ENCODE measurements at regions not wholly inside any gene's neighbourhood (a gene's known extent, or its start where the extent isn't known, plus 50 kb on each side); places are given as distances from the start of the nearest gene placed in this dataset.
"Not testable (repeated sequence)": the region's sequence is repeated elsewhere in the genome, so short reads cannot be mapped to it uniquely, and the experiment has no call there.

GRCh38 chr14:95818581-95818980, 58.1 kb upstream of the TUNAR start:
- no peak for DNase-seq

- DNase-seq = no peak
Observed at GRCh38 chr14:95817271-95817670, 59.4 kb upstream of the TUNAR start.

- no peak for DNase-seq
Observed at GRCh38 chr14:95816539-95816938, 60.1 kb upstream of the TUNAR start.

GRCh38 chr14:95815226-95815690, 61.4 kb upstream of the TUNAR start:
- DNase-seq = no peak

- DNase-seq = no peak
Observed at GRCh38 chr14:95814363-95815225, 62.0 kb upstream of the TUNAR start.

GRCh38 chr14:95811813-95812212, 64.8 kb upstream of the TUNAR start:
- DNase-seq = no peak

- no peak for DNase-seq
Observed at GRCh38 chr14:95808371-95808770, 68.3 kb upstream of the TUNAR start.

GRCh38 chr14:95796788-95797187, 79.8 kb upstream of the TUNAR start:
- no peak for DNase-seq

- DNase-seq = no peak
Observed at GRCh38 chr14:95787941-95788340, 74.0 kb upstream of the TCL1A start.

GRCh38 chr14:95786566-95786965, 72.6 kb upstream of the TCL1A start:
- no peak for DNase-seq

GRCh38 chr14:95784137-95784536, 70.2 kb upstream of the TCL1A start:
- DNase-seq = no peak

- DNase-seq = peak; percentile 79
Observed at GRCh38 chr14:95776798-95777534, 63.0 kb upstream of the TCL1A start.

GRCh38 chr14:95774265-95775160, 60.6 kb upstream of the TCL1A start:
- peak; percentile 58 for DNase-seq

GRCh38 chr14:95770777-95771176, 56.9 kb upstream of the TCL1A start:
- DNase-seq = peak; percentile 83

GRCh38 chr14:95769976-95770375, 56.1 kb upstream of the TCL1A start:
- no peak for DNase-seq

- DNase-seq = not testable (repeated sequence)
Observed at GRCh38 chr14:95769431-95769830, 55.5 kb upstream of the TCL1A start.

GRCh38 chr14:95765051-95765450, 51.1 kb upstream of the TCL1A start:
- DNase-seq = no peak

GRCh38 chr14:95763875-95764274, 50.0 kb upstream of the TCL1A start:
- no peak for DNase-seq
